Stomach (tissue), 8 donors: ENCODE measurements at regions not wholly inside any gene's neighbourhood (a gene's known extent, or its start where the extent isn't known, plus 50 kb on each side); places are given as distances from the start of the nearest gene placed in this dataset.

Experiments used
- DNase-seq, 2 donors: peaks; one replicate each; pipeline versions ENCODE4 v3.0.0 to v3.0.0-alpha.2; 2013 to 2019
- H3K27ac ChIP-seq, 5 donors: fragments of 200-600 bp in 4 of 5; sonication (generic) in 4 of 5; one replicate each; pipeline ENCODE4 v1.5.1; 2013 to 2019; ENCODE audit warnings: mild to moderate bottlenecking in 1 of 5, moderate library complexity in 1 of 5
- H3K27me3 ChIP-seq, 3 donors: fragments of 200-600 bp; sonication (generic); one replicate each; pipeline ENCODE4 v1.5.1; 2017 to 2019; ENCODE audit warnings: mixed run types in 1 of 3
- H3K36me3 ChIP-seq, 4 donors: fragments of 200-600 bp; sonication (generic); 1 replicate in 3 of 4; 2 replicates in 1 of 4; pipeline ENCODE4 v1.5.1; 2016 to 2019
- H3K4me1 ChIP-seq, 4 donors: fragments of 200-600 bp; sonication (generic); one replicate each; pipeline ENCODE4 v1.5.1; 2016 to 2019
- H3K4me3 ChIP-seq, 4 donors: fragments of 200-600 bp; sonication (generic) in 3 of 4; one replicate each; pipeline ENCODE4 v1.5.1; 2016 to 2019; ENCODE audit warnings: mild to moderate bottlenecking in 1 of 4
- H3K9me3 ChIP-seq, 4 donors: fragments of 200-600 bp; sonication (generic); one replicate each; pipeline ENCODE4 v1.5.1; 2016 to 2019
- CTCF ChIP-seq, 7 experiments: fragments of 450-650 bp in 4 of 7; fragments of 200-600 bp in 3 of 7; sonication (generic) in 3 of 7; IDR thresholded peaks; one replicate each; pipeline ENCODE4 v1.5.1; 2016 to 2019; ENCODE audit warnings: antibody characterized with exemption in 7 of 7, control low read depth in 2 of 7, mild to moderate bottlenecking in 1 of 7
- EP300 ChIP-seq: sonication (generic); formaldehyde crosslinking; IDR thresholded peaks from one replicate; pipeline ENCODE4 v1.6.1; 2017; ENCODE audit warnings: antibody characterized with exemption
- POLR2A ChIP-seq, 4 donors: fragments of 450-650 bp; IDR thresholded peaks; one replicate each; pipeline ENCODE4 v1.6.1; 2016; ENCODE audit warnings: antibody characterized with exemption in 4 of 4, control low read depth in 2 of 4, mild to moderate bottlenecking in 1 of 4, moderate library complexity in 1 of 4
- POLR2AphosphoS5 ChIP-seq, 3 donors: sonication (generic); formaldehyde crosslinking; IDR thresholded peaks; one replicate each; pipeline ENCODE4 v1.6.1; 2016; ENCODE audit warnings: antibody characterized with exemption in 3 of 3
- WGBS, 5 donors: extraction: QIAGEN DNeasy Blood & Tissue Kit in 3 of 5; methylation state at CpG; one replicate each; pipeline versions ENCODE4 v1.1.5 to v1.1.7; 2013 to 2018; 5-methylcytosine and 5-hydroxymethylcytosine counted together
- intact Hi-C: fragments of 100-400 bp; cut with DNase I; formaldehyde crosslinking; loops from one replicate; pipeline ENCODE4 v1.15.1; 2023; ENCODE audit warnings: low total_unique reads
- donor health status: healthy with polysubstance abuse.
- donor health status: Bipolar disorder and iron deficiency.
- donor health status: healthy.

- no peaks in the 10 kb centered on the region for H3K9me3 ChIP-seq
- H3K4me1 ChIP-seq: no peaks in the 10 kb centered on the region
- no peak overlapping the region for H3K4me3 ChIP-seq
- intact Hi-C loops: no loop called here
- 61 to 71% (median 67%) methylated on average over 6 of the region's 6 CpGs for WGBS, 5 donors
- H3K27ac ChIP-seq: no peak overlapping the region
- peak in 1 of 2 donors; percentile 17 for DNase-seq
- TF ChIP-seq POLR2AphosphoS5 (IDR thresholded peaks at IDR 0.05): no peak
- TF ChIP-seq CTCF (IDR thresholded peaks at IDR 0.05): no peak
- TF ChIP-seq POLR2A (IDR thresholded peaks at IDR 0.05): no peak
- no peak for TF ChIP-seq EP300
- no peaks in the 10 kb centered on the region for H3K36me3 ChIP-seq
- no peaks in the 10 kb centered on the region for H3K27me3 ChIP-seq
These were observed 92.6 kb downstream of the ERMARD start for GRCh38 chr6:169843991-169844390.

- Histone ChIP-seq H3K4me3 (no peak overlapping the region), H3K4me1 (no peaks in the 10 kb centered on the region), H3K9me3 (no peaks in the 10 kb centered on the region), H3K27ac (no peak overlapping the region), H3K27me3 (no peaks in the 10 kb centered on the region), H3K36me3 (no peaks in the 10 kb centered on the region)
- intact Hi-C loops: no loop called here
- no peak for TF ChIP-seq POLR2AphosphoS5 (IDR thresholded peaks at IDR 0.05)
- no peak for TF ChIP-seq POLR2A (IDR thresholded peaks at IDR 0.05)
- TF ChIP-seq CTCF (IDR thresholded peaks at IDR 0.05): no peak
- no peak for TF ChIP-seq EP300
- peak in 1 of 2 donors; percentile 7 for DNase-seq
- WGBS, 5 donors: 78 to 87% (median 85%) methylated on average over 4 to 5 of the region's 5 CpGs
These were observed 91.7 kb downstream of the ERMARD start for GRCh38 chr6:169843110-169843509.

GRCh38 chr6:169841907-169842606 is 90.6 kb downstream of the ERMARD start:
- Histone ChIP-seq H3K4me3 (no peak overlapping the region), H3K4me1 (no peaks in the 10 kb centered on the region), H3K27ac (no peak overlapping the region), H3K9me3 (no peaks in the 10 kb centered on the region), H3K27me3 (no peaks in the 10 kb centered on the region), H3K36me3 (no peaks in the 10 kb centered on the region)
- DNase-seq: peak in 1 of 2 donors; percentile 21
- TF ChIP-seq POLR2A (IDR thresholded peaks at IDR 0.05) (no peak), CTCF (IDR thresholded peaks at IDR 0.05) (no peak), EP300 (no peak), POLR2AphosphoS5 (IDR thresholded peaks at IDR 0.05) (no peak)
- WGBS, 5 donors: 83 to 90% (median 86%) methylated on average over 13 of the region's 13 CpGs
- intact Hi-C loops: no loop called here

GRCh38 chr6:169841251-169841650 is 89.8 kb downstream of the ERMARD start:
- intact Hi-C loops: no loop called here
- Histone ChIP-seq H3K4me3 (no peak overlapping the region), H3K9me3 (no peaks in the 10 kb centered on the region), H3K27me3 (no peaks in the 10 kb centered on the region), H3K4me1 (no peaks in the 10 kb centered on the region), H3K36me3 (no peaks in the 10 kb centered on the region), H3K27ac (no peak overlapping the region)
- peak in 1 of 2 donors; percentile 16 for DNase-seq
- no peak for TF ChIP-seq POLR2AphosphoS5 (IDR thresholded peaks at IDR 0.05)
- 92 to 96% (median 95%) methylated on average over 6 of the region's 6 CpGs for WGBS, 5 donors

- no peaks in the 10 kb centered on the region for H3K9me3 ChIP-seq
- H3K27ac ChIP-seq: no peak overlapping the region
- 84 to 91% (median 88%) methylated on average over 16 to 25 of the region's 25 CpGs for WGBS, 5 donors
- TF ChIP-seq EP300: no peak
- no peak for TF ChIP-seq CTCF (IDR thresholded peaks at IDR 0.05)
- no peak for TF ChIP-seq POLR2A (IDR thresholded peaks at IDR 0.05)
- no peak for TF ChIP-seq POLR2AphosphoS5 (IDR thresholded peaks at IDR 0.05)
- peak in 1 of 2 donors; percentile 21 for DNase-seq
- no peaks in the 10 kb centered on the region for H3K4me1 ChIP-seq
- intact Hi-C loops: loop anchor here (10.0 kb wide), 1 partner anchor 445 kb away; no protein-coding TSS in a partner anchor
- H3K36me3 ChIP-seq: no peaks in the 10 kb centered on the region
- H3K27me3 ChIP-seq: no peaks in the 10 kb centered on the region
- H3K4me3 ChIP-seq: no peak overlapping the region
These were observed 88.6 kb downstream of the ERMARD start for GRCh38 chr6:169839898-169840631.
